GM12872 (cell line): ENCODE measurements at regions not wholly inside any gene's neighbourhood (a gene's known extent, or its start where the extent isn't known, plus 50 kb on each side); places are given as distances from the start of the nearest gene placed in this dataset.

Source experiments
- TF ChIP-seq, protein P1 (sequence below): IDR thresholded peaks from 3 replicates; pipeline ENCODE4 v1.5.1; 2011; ENCODE audit warnings: low read depth, mild to moderate bottlenecking, low read length, moderate library complexity; ENCODE audit not compliant: insufficient read depth

DNA sequence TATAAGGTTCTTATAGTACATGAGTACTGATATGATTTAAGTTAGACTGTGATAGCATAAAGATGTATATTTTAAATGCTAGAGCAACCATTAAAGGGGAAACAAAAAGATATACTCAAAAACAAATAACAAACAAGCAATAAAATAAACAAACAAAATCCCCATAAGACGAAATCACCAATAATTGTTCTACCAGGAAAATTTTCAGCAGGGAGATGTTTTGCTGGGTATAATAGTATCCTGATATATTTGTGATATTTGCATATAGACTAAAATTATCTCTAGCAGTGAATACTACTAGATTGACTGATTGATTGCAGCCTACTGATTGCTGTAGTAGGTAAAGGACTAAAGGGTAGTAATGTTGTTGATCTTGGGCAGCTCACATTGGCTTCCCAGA lies 177.4 kb downstream of the TMEM182 start:
- TF ChIP-seq, protein P1, sequence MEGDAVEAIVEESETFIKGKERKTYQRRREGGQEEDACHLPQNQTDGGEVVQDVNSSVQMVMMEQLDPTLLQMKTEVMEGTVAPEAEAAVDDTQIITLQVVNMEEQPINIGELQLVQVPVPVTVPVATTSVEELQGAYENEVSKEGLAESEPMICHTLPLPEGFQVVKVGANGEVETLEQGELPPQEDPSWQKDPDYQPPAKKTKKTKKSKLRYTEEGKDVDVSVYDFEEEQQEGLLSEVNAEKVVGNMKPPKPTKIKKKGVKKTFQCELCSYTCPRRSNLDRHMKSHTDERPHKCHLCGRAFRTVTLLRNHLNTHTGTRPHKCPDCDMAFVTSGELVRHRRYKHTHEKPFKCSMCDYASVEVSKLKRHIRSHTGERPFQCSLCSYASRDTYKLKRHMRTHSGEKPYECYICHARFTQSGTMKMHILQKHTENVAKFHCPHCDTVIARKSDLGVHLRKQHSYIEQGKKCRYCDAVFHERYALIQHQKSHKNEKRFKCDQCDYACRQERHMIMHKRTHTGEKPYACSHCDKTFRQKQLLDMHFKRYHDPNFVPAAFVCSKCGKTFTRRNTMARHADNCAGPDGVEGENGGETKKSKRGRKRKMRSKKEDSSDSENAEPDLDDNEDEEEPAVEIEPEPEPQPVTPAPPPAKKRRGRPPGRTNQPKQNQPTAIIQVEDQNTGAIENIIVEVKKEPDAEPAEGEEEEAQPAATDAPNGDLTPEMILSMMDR, result no peak

DNA sequence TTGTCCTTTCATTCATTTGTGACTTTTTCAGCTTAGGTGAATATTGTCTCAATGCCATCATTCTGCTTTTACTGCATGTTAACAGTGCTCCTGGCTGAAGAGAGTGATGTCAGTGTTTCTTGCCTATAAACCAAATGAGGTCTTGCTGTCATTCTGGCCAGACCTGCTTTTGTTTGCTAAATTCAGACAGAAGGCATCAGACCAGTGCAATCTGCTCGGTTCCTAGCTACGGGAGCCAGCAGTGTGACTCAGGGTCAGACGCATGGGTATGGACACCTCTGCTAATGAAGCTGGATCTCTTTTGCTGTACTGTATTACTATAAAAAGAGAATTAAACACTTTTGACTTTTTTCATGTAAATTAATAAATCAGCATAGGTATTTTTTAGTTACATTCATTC lies 178.9 kb downstream of the TMEM182 start:
- TF ChIP-seq, protein P1, result no peak

DNA sequence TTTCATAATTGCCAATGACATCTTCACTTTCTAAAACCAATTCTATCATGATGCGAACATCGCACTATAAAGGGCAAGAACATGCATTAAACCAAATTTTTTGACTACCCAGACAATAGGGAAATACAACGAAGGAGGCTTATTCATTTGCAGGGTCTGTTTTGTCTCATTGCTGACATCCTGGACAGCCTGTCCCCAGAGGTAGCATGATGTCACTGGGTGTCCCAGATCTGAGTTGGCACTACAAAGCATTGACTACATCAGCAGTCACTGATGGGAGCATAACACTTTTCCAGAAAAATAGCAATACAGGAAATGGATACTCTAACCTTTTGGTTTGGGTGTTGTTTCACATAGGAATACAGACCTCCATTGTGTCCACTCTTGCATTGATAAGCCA lies 180.3 kb downstream of the TMEM182 start:
- TF ChIP-seq, protein P1, result no peak

DNA sequence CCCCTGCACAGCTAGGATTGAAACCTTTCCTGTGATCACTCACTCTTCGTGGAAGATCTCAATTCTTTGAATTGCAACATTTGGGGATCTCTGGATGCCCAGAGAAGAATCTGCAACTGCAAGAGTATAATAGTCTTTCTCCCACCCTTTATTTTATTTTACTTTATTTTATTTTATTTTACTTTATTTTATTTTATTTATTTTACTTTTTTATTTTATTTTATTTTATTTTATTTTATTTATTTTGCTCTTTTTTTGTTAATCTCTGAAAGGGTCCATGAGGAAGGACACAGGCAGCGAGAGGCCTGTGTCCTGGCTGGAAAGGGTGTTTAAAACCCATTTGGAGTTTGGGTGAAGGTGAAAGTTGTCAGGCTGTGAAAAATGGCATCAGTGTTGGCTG lies 181.4 kb downstream of the TMEM182 start:
- TF ChIP-seq, protein P1, result no peak

DNA sequence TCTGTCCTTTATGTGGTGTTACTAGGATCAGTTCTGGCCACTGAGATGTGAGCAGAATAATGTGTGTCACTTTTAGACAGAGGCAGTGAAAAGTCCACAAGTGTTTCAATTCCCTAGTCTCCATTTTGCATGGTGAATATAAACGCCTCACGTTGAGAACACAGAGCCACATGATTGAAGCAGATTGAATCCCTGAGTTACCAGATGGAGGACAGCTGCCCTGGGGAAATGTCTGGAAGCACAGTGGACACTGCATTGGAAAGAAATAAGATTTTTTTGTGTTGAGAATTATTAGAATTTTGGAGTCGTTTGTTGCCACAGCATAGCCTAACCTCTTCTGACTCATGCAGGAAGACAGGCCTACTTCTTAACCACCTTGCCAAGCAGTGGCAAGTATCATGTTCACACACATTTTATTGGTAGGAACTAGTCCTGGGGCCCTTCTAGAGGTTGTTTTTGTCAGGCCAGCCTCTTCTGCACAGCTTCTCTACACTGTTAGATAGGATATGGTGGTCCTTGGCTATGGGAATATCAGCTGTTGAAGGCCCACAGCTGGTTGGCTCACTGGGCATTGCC lies 188.6 kb downstream of the TMEM182 start:
- TF ChIP-seq, protein P1, result no peak

DNA sequence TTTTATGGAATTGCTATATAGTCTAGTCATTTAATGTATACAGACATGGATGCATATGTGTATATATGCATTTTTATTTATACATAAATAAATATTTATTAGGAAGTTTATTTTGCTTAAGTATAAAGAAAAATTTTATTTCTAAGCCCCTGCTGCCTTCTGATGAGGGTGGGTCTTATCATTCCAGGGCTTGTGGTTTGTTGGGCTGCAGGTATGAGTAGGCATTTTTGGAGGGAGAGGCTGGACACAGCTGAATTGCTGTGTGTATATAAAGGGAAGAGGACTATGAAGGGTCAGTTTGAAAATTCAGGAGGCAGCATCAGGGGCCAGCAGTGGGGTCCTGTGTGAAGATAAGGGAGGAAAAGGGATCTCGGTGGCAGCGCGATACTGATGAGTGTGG lies 189.4 kb downstream of the TMEM182 start:
- TF ChIP-seq, protein P1, result no peak

DNA sequence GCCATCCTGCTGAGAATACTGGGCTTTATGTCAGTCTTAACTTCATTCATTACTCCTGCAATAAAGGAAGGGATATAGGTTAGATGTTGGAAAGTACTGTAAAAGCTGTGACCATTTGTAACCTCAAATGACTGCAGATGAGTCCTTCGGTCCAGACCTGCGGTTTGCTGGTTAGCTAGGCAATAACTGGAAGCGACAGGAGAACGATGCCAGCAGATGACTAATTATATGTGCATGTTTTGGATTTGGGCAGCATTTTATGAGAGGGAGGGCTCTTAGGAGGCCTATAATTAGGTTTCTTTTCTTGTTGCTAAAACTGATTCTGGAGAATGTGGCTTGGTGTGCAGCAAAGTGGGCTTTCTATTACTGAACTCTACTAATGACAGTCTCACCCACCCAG lies 205.6 kb downstream of the TMEM182 start:
- TF ChIP-seq, protein P1, result no peak
